ENCODE measurements at regions not wholly inside any gene's neighbourhood (a gene's known extent, or its start where the extent isn't known, plus 50 kb on each side); places are given as distances from the start of the nearest gene placed in this dataset.

- Histone ChIP-seq H3K4me3 (replicated peaks; ENCODE audit: low read depth, low read length) (no peak overlapping the region), H3K27me3 (replicated peaks; ENCODE audit: control insufficient read depth, insufficient read depth, low read length) (no peaks in the 10 kb centered on the region), H3K36me3 (ENCODE audit: control insufficient read depth, insufficient read depth, low read length) (no peaks in the 10 kb centered on the region)
- no peak for DNase-seq (ENCODE audit: extremely low read depth, insufficient read length)
- TF ChIP-seq, protein P1, sequence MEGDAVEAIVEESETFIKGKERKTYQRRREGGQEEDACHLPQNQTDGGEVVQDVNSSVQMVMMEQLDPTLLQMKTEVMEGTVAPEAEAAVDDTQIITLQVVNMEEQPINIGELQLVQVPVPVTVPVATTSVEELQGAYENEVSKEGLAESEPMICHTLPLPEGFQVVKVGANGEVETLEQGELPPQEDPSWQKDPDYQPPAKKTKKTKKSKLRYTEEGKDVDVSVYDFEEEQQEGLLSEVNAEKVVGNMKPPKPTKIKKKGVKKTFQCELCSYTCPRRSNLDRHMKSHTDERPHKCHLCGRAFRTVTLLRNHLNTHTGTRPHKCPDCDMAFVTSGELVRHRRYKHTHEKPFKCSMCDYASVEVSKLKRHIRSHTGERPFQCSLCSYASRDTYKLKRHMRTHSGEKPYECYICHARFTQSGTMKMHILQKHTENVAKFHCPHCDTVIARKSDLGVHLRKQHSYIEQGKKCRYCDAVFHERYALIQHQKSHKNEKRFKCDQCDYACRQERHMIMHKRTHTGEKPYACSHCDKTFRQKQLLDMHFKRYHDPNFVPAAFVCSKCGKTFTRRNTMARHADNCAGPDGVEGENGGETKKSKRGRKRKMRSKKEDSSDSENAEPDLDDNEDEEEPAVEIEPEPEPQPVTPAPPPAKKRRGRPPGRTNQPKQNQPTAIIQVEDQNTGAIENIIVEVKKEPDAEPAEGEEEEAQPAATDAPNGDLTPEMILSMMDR (IDR thresholded peaks at IDR 0.05; ENCODE audit: insufficient read depth, low read length, poor library complexity, severe bottlenecking), result no peak
These were observed 109.2 kb downstream of the CD47 start for GRCh38 chr3:107981471-107982111.

DNA sequence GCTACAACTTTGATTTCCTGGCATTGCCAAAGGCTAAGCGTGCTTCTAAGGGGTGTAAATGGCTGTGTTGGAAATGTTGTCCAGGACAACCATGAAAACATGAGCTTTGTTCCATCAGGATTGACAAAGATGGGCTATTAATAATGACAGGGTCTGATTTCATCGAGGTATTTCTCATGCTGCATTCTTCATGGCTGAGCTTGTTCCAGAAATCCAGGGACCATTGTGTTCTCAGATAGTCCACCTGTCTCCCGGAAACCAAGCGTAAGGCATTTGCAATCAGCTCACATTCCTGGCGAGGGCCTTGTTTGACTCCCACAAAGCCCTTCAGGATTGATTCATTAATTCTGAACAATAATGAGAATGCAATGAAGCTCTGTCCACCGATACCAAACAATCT lies 111.3 kb downstream of the CD47 start:
- TF ChIP-seq, protein P1 (IDR thresholded peaks at IDR 0.05; ENCODE audit: insufficient read depth, low read length, poor library complexity, severe bottlenecking), result no peak
- H3K4me3 ChIP-seq (replicated peaks; ENCODE audit: low read depth, low read length), result no peak overlapping the region
- H3K36me3 ChIP-seq (ENCODE audit: control insufficient read depth, insufficient read depth, low read length), result no peaks in the 10 kb centered on the region
- no peaks in the 10 kb centered on the region for H3K27me3 ChIP-seq (replicated peaks; ENCODE audit: control insufficient read depth, insufficient read depth, low read length)
- DNase-seq (ENCODE audit: extremely low read depth, insufficient read length), result no peak

DNA sequence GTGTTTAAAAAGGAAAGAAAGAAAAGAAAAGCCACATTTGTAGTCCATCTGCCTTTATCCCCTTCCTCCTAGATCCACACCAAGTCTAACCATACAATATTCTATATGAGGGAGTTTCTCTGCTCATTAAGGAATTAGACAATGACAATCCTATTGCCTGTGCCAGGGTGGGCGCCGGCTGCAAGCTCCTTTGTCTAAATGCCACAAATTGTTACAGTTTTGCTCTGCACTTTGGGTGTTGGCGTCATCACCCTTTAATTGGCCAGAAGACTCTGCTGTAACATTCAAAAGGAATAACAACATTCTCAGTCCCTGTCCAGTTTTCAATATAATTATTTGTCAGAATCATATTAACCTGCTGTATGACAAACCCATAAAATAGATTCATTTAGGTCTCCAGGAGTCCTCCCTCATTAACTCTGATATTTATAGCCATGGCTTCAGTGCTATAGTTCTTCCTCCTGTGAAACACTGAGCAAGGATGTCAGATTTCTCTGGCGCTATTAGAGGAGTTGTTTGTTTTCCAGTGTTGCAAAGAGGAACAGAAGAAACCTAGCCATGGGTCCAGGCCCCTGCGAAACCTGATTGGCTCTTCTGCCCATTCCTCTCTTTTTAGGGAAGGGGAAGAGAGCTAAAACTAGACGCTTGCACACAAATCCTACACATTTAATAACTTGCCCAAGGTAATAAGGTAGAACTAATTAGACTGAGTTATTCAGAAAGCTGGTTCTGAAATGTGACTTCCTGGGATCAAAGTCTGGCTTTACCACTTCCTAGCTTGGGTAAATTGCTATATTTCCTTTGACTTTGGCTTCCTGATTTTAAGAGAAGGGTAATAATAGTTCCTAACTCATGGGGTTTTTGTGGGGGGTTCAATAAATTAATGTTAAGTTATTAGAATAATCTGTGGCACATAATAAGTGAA lies 112.4 kb downstream of the CD47 start:
- Histone ChIP-seq H3K27me3 (replicated peaks; ENCODE audit: control insufficient read depth, insufficient read depth, low read length) (peaks cover 2% of the 10 kb centered on the region; the same call in 1 of the 2 replicates), H3K36me3 (ENCODE audit: control insufficient read depth, insufficient read depth, low read length) (no peaks in the 10 kb centered on the region), H3K4me3 (replicated peaks; ENCODE audit: low read depth, low read length) (no peak overlapping the region)
- TF ChIP-seq, protein P1 (IDR thresholded peaks at IDR 0.05; ENCODE audit: insufficient read depth, low read length, poor library complexity, severe bottlenecking), result no peak
- DNase-seq (ENCODE audit: extremely low read depth, insufficient read length), result no peak

DNA sequence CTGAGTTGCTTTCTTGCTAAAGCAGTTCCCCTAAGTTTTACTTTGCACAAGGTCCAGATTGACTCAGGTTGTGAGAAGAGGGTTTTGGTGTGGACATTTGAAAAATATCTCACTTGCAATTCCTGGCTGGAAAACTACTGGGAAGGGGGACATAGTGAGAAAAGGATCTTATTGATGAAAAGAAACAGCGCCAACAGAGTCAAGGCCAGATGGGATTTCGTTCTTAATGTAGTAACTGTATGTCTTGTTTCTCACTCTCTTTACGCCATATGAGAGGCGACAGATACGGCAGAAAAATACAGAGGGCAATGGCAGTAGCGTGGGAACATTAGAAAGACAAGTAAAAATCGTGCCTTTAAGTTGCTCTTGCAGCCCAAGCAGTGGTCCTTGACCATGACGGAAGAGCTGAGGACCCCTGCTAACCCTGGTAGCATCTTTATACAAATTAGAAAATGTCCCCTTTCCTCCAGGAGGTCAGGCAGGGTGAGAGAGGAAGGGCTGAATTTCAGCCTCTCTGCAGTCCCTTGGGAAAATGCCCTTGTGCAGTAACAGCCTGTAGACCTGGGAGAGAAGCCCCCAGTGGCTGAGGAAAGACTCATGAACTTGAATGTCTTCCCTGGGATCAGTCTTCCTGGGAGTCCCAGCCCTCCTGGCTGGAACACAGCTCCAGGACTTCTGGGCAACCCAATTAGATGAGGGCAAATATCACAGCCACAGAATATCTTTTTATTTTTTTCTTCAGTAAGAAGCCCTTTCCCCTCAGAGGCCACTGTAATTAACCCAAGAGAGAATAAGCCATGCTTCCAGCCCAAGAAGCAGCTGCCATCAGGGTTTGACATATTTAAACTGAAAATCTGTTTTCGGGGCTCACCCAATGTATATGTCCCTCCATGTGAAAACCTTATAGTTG lies 113.4 kb downstream of the CD47 start:
- DNase-seq (ENCODE audit: extremely low read depth, insufficient read length), result no peak
- Histone ChIP-seq H3K27me3 (replicated peaks; ENCODE audit: control insufficient read depth, insufficient read depth, low read length) (peaks cover 2% of the 10 kb centered on the region; the same call in 1 of the 2 replicates), H3K4me3 (replicated peaks; ENCODE audit: low read depth, low read length) (no peak overlapping the region), H3K36me3 (ENCODE audit: control insufficient read depth, insufficient read depth, low read length) (no peaks in the 10 kb centered on the region)
- TF ChIP-seq, protein P1 (IDR thresholded peaks at IDR 0.05; ENCODE audit: insufficient read depth, low read length, poor library complexity, severe bottlenecking), result no peak

GRCh38 chr3:107976202-107976800 lies 114.5 kb downstream of the CD47 start:
- H3K4me3 ChIP-seq (replicated peaks; ENCODE audit: low read depth, low read length), result no peak overlapping the region
- H3K36me3 ChIP-seq (ENCODE audit: control insufficient read depth, insufficient read depth, low read length), result no peaks in the 10 kb centered on the region
- H3K27me3 ChIP-seq (replicated peaks; ENCODE audit: control insufficient read depth, insufficient read depth, low read length), result peaks cover 2% of the 10 kb centered on the region; the same call in 1 of the 2 replicates
- TF ChIP-seq, protein P1 (IDR thresholded peaks at IDR 0.05; ENCODE audit: insufficient read depth, low read length, poor library complexity, severe bottlenecking), result no peak
- no peak for DNase-seq (ENCODE audit: extremely low read depth, insufficient read length)
